Lower leg skin (tissue), 3 donors: ENCODE measurements at regions not wholly inside any gene's neighbourhood (a gene's known extent, or its start where the extent isn't known, plus 50 kb on each side); places are given as distances from the start of the nearest gene placed in this dataset.

Experiments used
- CTCF ChIP-seq, 3 donors: fragments of 450-650 bp; IDR thresholded peaks; one replicate each; pipeline ENCODE4 v1.5.1; 2016; ENCODE audit warnings: antibody characterized with exemption in 3 of 3, mild to moderate bottlenecking in 3 of 3, moderate library complexity in 2 of 3
- POLR2A ChIP-seq, 2 donors: fragments of 450-650 bp; IDR thresholded peaks; one replicate each; pipeline ENCODE4 v1.6.1; 2016 to 2017; ENCODE audit warnings: antibody characterized with exemption in 2 of 2, mild to moderate bottlenecking in 1 of 2, moderate library complexity in 1 of 2

- no peak for TF ChIP-seq POLR2A (IDR thresholded peaks at IDR 0.05)
- TF ChIP-seq CTCF (IDR thresholded peaks at IDR 0.05): no peak
Observed at GRCh38 chr14:29475641-29476040, 452.0 kb downstream of the PRKD1 start.
